ENCODE measurements at regions not wholly inside any gene's neighbourhood (a gene's known extent, or its start where the extent isn't known, plus 50 kb on each side); places are given as distances from the start of the nearest gene placed in this dataset.
"Not testable (repeated sequence)": the region's sequence is repeated elsewhere in the genome, so short reads cannot be mapped to it uniquely, and the experiment has no call there.

GRCh38 chr16:21513812-21514473, 85.4 kb upstream of the METTL9 start:
- peak overlapping the region; percentile 51 for H3K4me3 ChIP-seq
- H2AFZ ChIP-seq (ENCODE audit: control insufficient read depth, low read depth, low read length); FAIRE-seq; RAD21 ChIA-PET (ENCODE audit: unreplicated experiment); POLR2A ChIA-PET; SMC1A ChIA-PET (ENCODE audit: uncharacterized antibody, unreplicated experiment); H3K9me3 ChIP-seq (replicated peaks; ENCODE audit: control insufficient read depth, insufficient read depth, low read length); H4K20me1 ChIP-seq (ENCODE audit: control insufficient read depth, insufficient read depth); intact Hi-C loops (cut with micrococcal nuclease; ENCODE audit: unreplicated experiment); DNase-seq (ENCODE audit: low read depth, low spot score); in situ Hi-C loops (cut with MboI); CTCF ChIA-PET; H3K27me3 ChIP-seq (replicated peaks in 1 of 2; ENCODE audit: control insufficient read depth in 2 of 2, insufficient read depth in 2 of 2, low read length in 1 of 2); BruUV-seq (replicated peaks): not testable (repeated sequence)
- WGBS (ENCODE audit: insufficient coverage, insufficient replicate concordance, low lambda C conversion rate, missing lambda C conversion rate), result 16% methylated on average over 18 of the region's 18 CpGs
- H3K4me2 ChIP-seq (ENCODE audit: control insufficient read depth, insufficient read depth), result peak overlapping the region; percentile 91
- H3K9ac ChIP-seq (ENCODE audit: control insufficient read depth, insufficient read depth, low read length), result peak overlapping the region; percentile 46
- peaks cover 8 to 13% of the 10 kb centered on the region in 2 experiments; a peak in 3 of 4 replicates for H3K36me3 ChIP-seq (ENCODE audit: control insufficient read depth in 2 of 2, insufficient read depth in 2 of 2, low read length in 1 of 2)
- peaks cover 31% of the 10 kb centered on the region for H3K4me1 ChIP-seq (ENCODE audit: control insufficient read depth, insufficient read depth, low read length)
- peaks cover 84% of the 10 kb centered on the region for H3K79me2 ChIP-seq (ENCODE audit: control insufficient read depth, insufficient read depth, low read length)
- peak overlapping the region; percentile 62 for H3K27ac ChIP-seq (ENCODE audit: control insufficient read depth, insufficient read depth)
- peak; percentile 39 for ATAC-seq
- TF ChIP-seq MLLT1 (IDR thresholded peaks at IDR 0.05) (peak; percentile 78; the same call in 1 of the 2 replicates), MEF2B (IDR thresholded peaks at IDR 0.05; ENCODE audit: partially characterized antibody, poor library complexity, severe bottlenecking) (peak; percentile 94), GATAD2B (conservative IDR thresholded peaks at IDR 0.05; ENCODE audit: low read depth) (peak; percentile 69), IKZF2 (IDR thresholded peaks at IDR 0.05) (peak; percentile 10 to 35; a peak in 1 of 4 replicates), RB1 (IDR thresholded peaks at IDR 0.05; ENCODE audit: borderline replicate concordance) (0 out of 2 replicates have a peak, but pooled peaks have one; percentile 27), RELB (IDR thresholded peaks at IDR 0.05; ENCODE audit: low read depth) (peak; percentile 53), BHLHE40 (IDR thresholded peaks at IDR 0.05; ENCODE audit: borderline replicate concordance in 1 of 2, low read depth in 2 of 2, low read length in 1 of 2) (peak in 1 of 2 experiments; percentile 45; a peak in 2 of 4 replicates), IKZF1 (conservative IDR thresholded peaks at IDR 0.05) (peak; percentile 38; the same call in 1 of the 2 replicates), CHD2 (IDR thresholded peaks at IDR 0.05; ENCODE audit: borderline replicate concordance, low read depth, low read length) (peak; percentile 71; the same call in 1 of the 2 replicates), HDAC6 (IDR thresholded peaks at IDR 0.05; ENCODE audit: unreplicated experiment) (peak; percentile 26), NBN (IDR thresholded peaks at IDR 0.05) (0 out of 2 replicates have a peak, but pooled peaks have one; percentile 14)

GRCh38 chr16:21514474-21514840, 84.9 kb upstream of the METTL9 start:
- H3K27ac ChIP-seq (ENCODE audit: control insufficient read depth, insufficient read depth), result peak overlapping the region; percentile 62
- H3K4me3 ChIP-seq, result peak overlapping the region; percentile 51
- POLR2A ChIA-PET; H3K27me3 ChIP-seq (replicated peaks in 1 of 2; ENCODE audit: control insufficient read depth in 2 of 2, insufficient read depth in 2 of 2, low read length in 1 of 2); SMC1A ChIA-PET (ENCODE audit: uncharacterized antibody, unreplicated experiment); H3K9me3 ChIP-seq (replicated peaks; ENCODE audit: control insufficient read depth, insufficient read depth, low read length); FAIRE-seq; H4K20me1 ChIP-seq (ENCODE audit: control insufficient read depth, insufficient read depth); H2AFZ ChIP-seq (ENCODE audit: control insufficient read depth, low read depth, low read length); intact Hi-C loops (cut with micrococcal nuclease; ENCODE audit: unreplicated experiment); CTCF ChIA-PET; RAD21 ChIA-PET (ENCODE audit: unreplicated experiment); ATAC-seq; in situ Hi-C loops (cut with MboI); DNase-seq (ENCODE audit: low read depth, low spot score); BruUV-seq (replicated peaks): not testable (repeated sequence)
- peaks cover 83% of the 10 kb centered on the region for H3K79me2 ChIP-seq (ENCODE audit: control insufficient read depth, insufficient read depth, low read length)
- WGBS (ENCODE audit: insufficient coverage, insufficient replicate concordance, low lambda C conversion rate, missing lambda C conversion rate), result 32% methylated on average over 14 of the region's 14 CpGs
- peak overlapping the region; percentile 46 for H3K9ac ChIP-seq (ENCODE audit: control insufficient read depth, insufficient read depth, low read length)
- peak overlapping the region; percentile 91 for H3K4me2 ChIP-seq (ENCODE audit: control insufficient read depth, insufficient read depth)
- peaks cover 27% of the 10 kb centered on the region for H3K4me1 ChIP-seq (ENCODE audit: control insufficient read depth, insufficient read depth, low read length)
- H3K36me3 ChIP-seq (ENCODE audit: control insufficient read depth in 2 of 2, insufficient read depth in 2 of 2, low read length in 1 of 2), result peaks cover 3 to 11% of the 10 kb centered on the region in 2 experiments; a peak in 3 of 4 replicates

Data from GM12878 (cell line).